ENCODE measurements at regions not wholly inside any gene's neighbourhood (a gene's known extent, or its start where the extent isn't known, plus 50 kb on each side); places are given as distances from the start of the nearest gene placed in this dataset.

DNA sequence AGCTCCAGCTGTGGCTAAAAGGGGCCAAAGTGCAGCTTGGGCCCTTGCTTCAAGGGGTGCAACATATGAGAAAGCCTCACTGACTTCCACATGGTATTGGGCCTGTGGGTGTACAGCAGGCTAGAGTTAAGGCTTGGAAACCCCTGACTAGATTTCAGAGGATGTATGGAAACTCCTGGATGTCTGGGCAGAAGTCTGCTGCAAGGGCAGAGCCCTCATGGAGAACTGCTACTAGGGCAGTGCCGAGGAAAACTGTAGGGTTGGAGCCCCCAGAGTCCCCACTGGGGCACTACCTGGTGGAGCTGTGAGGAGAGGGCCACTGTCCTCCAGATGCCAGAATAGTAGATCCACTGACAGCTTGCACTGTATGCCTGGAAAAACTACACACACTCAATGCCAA is 69.5 kb downstream of the XCL2 start:
- no peak overlapping the region for H3K27ac Mint-ChIP-seq (ENCODE audit: unreplicated experiment)
- peaks cover 19% of the 10 kb centered on the region for H3K4me1 Mint-ChIP-seq (ENCODE audit: unreplicated experiment)
- H3K27me3 Mint-ChIP-seq (ENCODE audit: unreplicated experiment), result no peaks in the 10 kb centered on the region
- no peak for TF ChIP-seq CTCF (IDR thresholded peaks at IDR 0.05; ENCODE audit: unreplicated experiment)
- H3K36me3 Mint-ChIP-seq (ENCODE audit: low read depth, unreplicated experiment), result peaks cover 13% of the 10 kb centered on the region
- H3K9me3 Mint-ChIP-seq (ENCODE audit: unreplicated experiment), result peaks cover 12% of the 10 kb centered on the region
- H3K4me3 Mint-ChIP-seq (ENCODE audit: unreplicated experiment), result no peak overlapping the region
- no peak for DNase-seq (ENCODE audit: low spot score)

DNA sequence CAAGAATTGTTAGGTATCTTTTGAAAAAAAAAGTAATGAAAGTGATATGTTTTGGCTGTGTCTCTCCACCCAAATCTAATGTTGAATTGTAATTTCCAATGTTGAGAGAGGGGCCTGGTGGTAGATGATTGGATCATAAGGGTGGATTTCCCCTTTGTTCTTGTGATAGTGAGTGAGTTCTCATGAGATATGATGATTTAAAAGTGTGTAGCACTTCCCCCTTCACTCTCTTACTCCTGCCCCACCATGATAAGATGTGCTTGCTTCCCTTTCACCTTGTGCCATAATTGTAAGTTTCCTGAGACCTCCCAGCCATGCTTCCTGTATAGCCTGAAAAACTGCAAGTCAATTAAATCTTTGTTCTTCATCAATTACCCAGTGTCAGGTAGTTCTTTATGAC is 70.7 kb downstream of the XCL2 start:
- Mint-ChIP-seq H3K9me3 (ENCODE audit: unreplicated experiment) (peaks cover 12% of the 10 kb centered on the region), H3K4me1 (ENCODE audit: unreplicated experiment) (peaks cover 19% of the 10 kb centered on the region), H3K27me3 (ENCODE audit: unreplicated experiment) (no peaks in the 10 kb centered on the region), H3K4me3 (ENCODE audit: unreplicated experiment) (no peak overlapping the region), H3K36me3 (ENCODE audit: low read depth, unreplicated experiment) (peaks cover 13% of the 10 kb centered on the region), H3K27ac (ENCODE audit: unreplicated experiment) (no peak overlapping the region)
- no peak for DNase-seq (ENCODE audit: low spot score)
- TF ChIP-seq CTCF (IDR thresholded peaks at IDR 0.05; ENCODE audit: unreplicated experiment), result no peak

DNA sequence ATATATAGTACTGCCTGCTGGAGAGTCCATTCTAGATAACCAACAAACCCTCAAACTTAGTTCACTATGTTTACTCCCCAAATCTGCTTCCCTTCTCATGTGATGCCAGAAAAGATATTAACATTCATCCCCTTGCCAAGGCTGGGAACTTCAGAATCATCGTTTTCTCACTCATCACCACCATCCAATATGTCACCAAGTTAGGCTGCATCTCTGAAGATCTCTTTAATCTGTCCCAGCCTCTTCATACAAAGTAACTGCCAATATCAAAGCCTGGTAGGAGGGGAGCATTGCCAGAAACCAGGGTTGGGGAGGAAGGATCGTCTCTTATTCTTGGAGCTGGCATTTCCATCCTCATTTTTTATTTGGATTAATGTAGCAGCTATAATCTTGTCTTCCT is 71.6 kb downstream of the XCL2 start:
- Mint-ChIP-seq H3K9me3 (ENCODE audit: unreplicated experiment) (peaks cover 12% of the 10 kb centered on the region), H3K4me3 (ENCODE audit: unreplicated experiment) (no peak overlapping the region), H3K27ac (ENCODE audit: unreplicated experiment) (no peak overlapping the region), H3K27me3 (ENCODE audit: unreplicated experiment) (no peaks in the 10 kb centered on the region), H3K4me1 (ENCODE audit: unreplicated experiment) (peaks cover 14% of the 10 kb centered on the region), H3K36me3 (ENCODE audit: low read depth, unreplicated experiment) (peaks cover 13% of the 10 kb centered on the region)
- no peak for TF ChIP-seq CTCF (IDR thresholded peaks at IDR 0.05; ENCODE audit: unreplicated experiment)
- DNase-seq (ENCODE audit: low spot score), result no peak

GRCh38 chr1:168470901-168471431 is 72.8 kb downstream of the XCL2 start:
- Mint-ChIP-seq H3K27me3 (ENCODE audit: unreplicated experiment) (no peaks in the 10 kb centered on the region), H3K4me3 (ENCODE audit: unreplicated experiment) (no peak overlapping the region), H3K36me3 (ENCODE audit: low read depth, unreplicated experiment) (peaks cover 13% of the 10 kb centered on the region), H3K9me3 (ENCODE audit: unreplicated experiment) (peaks cover 12% of the 10 kb centered on the region), H3K4me1 (ENCODE audit: unreplicated experiment) (peaks cover 7% of the 10 kb centered on the region), H3K27ac (ENCODE audit: unreplicated experiment) (no peak overlapping the region)
- no peak for TF ChIP-seq CTCF (IDR thresholded peaks at IDR 0.05; ENCODE audit: unreplicated experiment)
- DNase-seq (ENCODE audit: low spot score), result no peak

- Mint-ChIP-seq H3K27ac (ENCODE audit: unreplicated experiment) (no peak overlapping the region), H3K4me3 (ENCODE audit: unreplicated experiment) (no peak overlapping the region)
- no peak for DNase-seq (ENCODE audit: low spot score)
Measured at GRCh38 chr1:168469690-168470089, 74.1 kb downstream of the XCL2 start.

More at GRCh38 chr1:168469690-168470089, 74.1 kb downstream of the XCL2 start:
- Mint-ChIP-seq H3K36me3 (ENCODE audit: low read depth, unreplicated experiment) (peaks cover 8% of the 10 kb centered on the region), H3K4me1 (ENCODE audit: unreplicated experiment) (peaks cover 7% of the 10 kb centered on the region), H3K9me3 (ENCODE audit: unreplicated experiment) (peaks cover 5% of the 10 kb centered on the region), H3K27me3 (ENCODE audit: unreplicated experiment) (no peaks in the 10 kb centered on the region)
- TF ChIP-seq CTCF (IDR thresholded peaks at IDR 0.05; ENCODE audit: unreplicated experiment), result no peak
